ENCODE measurements at regions not wholly inside any gene's neighbourhood (a gene's known extent, or its start where the extent isn't known, plus 50 kb on each side); places are given as distances from the start of the nearest gene placed in this dataset.

DNA sequence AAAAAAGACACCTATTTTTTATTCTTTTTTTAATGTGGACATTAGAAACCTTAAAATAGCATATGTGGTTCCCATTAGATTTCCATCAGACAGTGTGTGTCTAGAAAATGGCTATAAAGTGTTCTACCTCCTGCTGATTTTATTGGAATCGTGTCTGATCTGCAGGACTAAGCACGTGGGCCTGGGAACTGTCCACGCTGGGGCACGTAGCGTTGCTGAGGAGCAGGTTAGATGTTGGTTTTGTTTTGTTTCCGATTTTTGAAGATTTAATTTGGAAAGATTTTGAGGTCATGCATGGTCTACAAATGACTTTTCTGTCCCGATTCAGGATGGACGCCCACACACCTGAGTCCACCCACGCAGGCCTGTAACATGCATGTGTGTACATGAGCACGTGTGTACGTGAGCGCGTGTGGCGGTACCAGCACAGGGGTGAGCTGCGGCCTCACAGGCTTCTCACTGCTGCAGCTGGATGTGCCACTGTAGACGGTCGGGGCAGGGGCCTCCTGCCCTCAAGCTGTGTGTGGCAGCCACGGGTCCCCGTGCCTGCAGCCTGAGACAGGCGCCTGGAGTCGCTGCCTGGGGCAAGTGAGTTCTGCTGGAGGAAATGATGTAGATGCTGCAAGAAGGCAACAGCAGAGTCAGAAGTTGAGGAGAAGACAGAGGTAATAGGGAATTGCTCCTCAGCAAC lies 99.7 kb upstream of the CTDP1 start:
- no peaks in the 10 kb centered on the region for H3K27me3 Mint-ChIP-seq
- H3K27ac Mint-ChIP-seq = no peak overlapping the region
- no peak for DNase-seq
- H3K4me3 Mint-ChIP-seq = no peak overlapping the region
- H3K36me3 Mint-ChIP-seq (ENCODE audit: low read depth) = no peaks in the 10 kb centered on the region
- H3K4me1 Mint-ChIP-seq (ENCODE audit: low read depth) = peaks cover 10% of the 10 kb centered on the region
- H3K9me3 Mint-ChIP-seq = no peaks in the 10 kb centered on the region

DNA sequence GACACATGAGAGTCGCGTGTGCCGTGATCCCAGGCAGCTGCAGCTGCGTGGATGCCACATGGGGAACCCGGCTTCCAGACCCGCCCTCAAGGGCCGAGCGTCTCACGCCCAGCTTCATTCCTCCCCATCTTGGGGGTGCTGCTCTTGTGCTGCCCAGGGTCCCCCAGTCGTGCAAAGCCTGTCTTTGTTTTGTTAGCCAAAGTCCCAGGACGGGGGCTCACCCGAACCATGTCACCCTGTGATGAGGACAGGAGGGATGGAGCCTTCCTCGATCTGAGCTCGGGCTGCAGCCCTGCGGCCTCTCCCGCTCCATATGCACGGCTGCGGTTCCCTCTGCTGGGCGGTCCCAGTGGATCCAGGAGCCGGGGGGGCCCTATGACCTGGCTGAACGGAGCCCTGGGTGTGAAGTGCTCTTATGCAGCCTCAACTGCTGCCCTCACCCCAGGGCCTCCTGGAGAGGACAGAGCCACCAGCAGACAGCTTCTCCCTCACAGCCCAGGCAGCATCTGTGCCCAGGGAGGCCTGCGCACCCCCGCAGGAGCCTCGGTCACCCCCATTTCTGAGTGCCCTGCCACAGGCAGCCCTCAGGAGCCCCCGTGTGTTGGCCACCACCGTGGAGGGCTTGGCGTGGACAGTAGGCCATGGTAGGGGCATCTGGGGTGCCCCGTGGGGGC lies 99.0 kb upstream of the CTDP1 start:
- no peaks in the 10 kb centered on the region for H3K27me3 Mint-ChIP-seq
- peaks cover 3% of the 10 kb centered on the region for H3K4me1 Mint-ChIP-seq (ENCODE audit: low read depth)
- H3K9me3 Mint-ChIP-seq = no peaks in the 10 kb centered on the region
- H3K36me3 Mint-ChIP-seq (ENCODE audit: low read depth) = no peaks in the 10 kb centered on the region
- H3K4me3 Mint-ChIP-seq = no peak overlapping the region
- no peak for DNase-seq
- no peak overlapping the region for H3K27ac Mint-ChIP-seq

DNA sequence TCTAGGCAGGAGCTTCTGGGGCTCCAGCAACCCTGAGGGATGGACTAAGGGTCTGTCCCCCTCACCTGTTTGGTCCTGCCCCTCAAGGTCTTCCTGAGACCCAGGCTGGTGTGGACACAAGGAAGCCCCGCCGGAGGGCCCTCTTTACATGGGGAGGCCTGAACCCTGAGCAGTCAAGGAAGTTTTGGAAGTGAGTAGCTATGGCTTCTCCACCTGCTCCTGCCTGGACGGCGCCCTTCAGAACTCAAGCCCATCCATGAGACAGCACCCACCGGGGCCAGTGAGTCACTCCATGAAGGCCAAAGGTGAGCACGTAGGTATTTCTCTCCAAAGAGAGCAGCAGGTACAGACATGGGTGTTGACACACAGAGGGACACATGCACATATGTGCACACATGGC lies 98.2 kb upstream of the CTDP1 start:
- Mint-ChIP-seq H3K4me1 (ENCODE audit: low read depth) (peaks cover 1% of the 10 kb centered on the region), H3K27ac (no peak overlapping the region), H3K36me3 (ENCODE audit: low read depth) (no peaks in the 10 kb centered on the region), H3K9me3 (no peaks in the 10 kb centered on the region), H3K27me3 (no peaks in the 10 kb centered on the region), H3K4me3 (no peak overlapping the region)
- no peak for DNase-seq

DNA sequence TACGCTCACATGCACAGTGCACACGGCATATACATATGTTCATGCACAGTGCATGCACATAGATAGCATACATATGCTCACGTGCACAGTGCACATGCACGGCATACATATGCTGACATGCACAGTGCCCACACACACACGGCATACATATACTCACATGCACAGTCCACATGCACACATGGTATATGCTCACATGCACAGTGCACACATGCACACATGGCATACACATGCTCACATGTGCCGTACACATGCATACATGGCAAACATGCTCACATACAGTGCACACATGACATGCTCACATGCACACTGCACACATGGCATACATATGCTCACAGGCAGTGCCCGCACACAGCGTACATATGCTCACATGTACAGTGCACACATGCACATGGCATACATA lies 97.7 kb upstream of the CTDP1 start:
- Mint-ChIP-seq H3K4me1 (ENCODE audit: low read depth) (peaks cover 1% of the 10 kb centered on the region), H3K27ac (no peak overlapping the region), H3K9me3 (no peaks in the 10 kb centered on the region), H3K36me3 (ENCODE audit: low read depth) (no peaks in the 10 kb centered on the region), H3K27me3 (no peaks in the 10 kb centered on the region), H3K4me3 (no peak overlapping the region)
- no peak for DNase-seq

DNA sequence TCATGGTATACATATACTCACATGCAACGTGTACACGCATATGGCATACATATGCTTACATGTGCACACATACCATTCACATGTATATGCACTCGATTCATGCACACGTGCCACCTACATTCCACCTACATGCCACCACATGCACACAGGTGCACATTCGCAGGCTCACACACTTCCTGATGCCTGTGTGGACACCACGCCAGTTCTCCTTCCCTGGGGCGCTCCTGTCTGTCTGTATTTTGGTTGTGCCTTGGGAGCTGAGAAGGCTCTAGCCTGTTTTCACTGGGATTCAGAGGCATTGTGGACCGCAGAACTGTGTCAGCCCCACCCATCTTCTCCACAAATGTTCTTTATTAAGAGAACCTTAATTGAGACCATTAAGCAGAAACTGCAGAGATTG lies 96.6 kb upstream of the CTDP1 start:
- Mint-ChIP-seq H3K27me3 (no peaks in the 10 kb centered on the region), H3K4me3 (no peak overlapping the region), H3K4me1 (ENCODE audit: low read depth) (no peaks in the 10 kb centered on the region), H3K27ac (no peak overlapping the region), H3K9me3 (no peaks in the 10 kb centered on the region), H3K36me3 (ENCODE audit: low read depth) (no peaks in the 10 kb centered on the region)
- DNase-seq = no peak

DNA sequence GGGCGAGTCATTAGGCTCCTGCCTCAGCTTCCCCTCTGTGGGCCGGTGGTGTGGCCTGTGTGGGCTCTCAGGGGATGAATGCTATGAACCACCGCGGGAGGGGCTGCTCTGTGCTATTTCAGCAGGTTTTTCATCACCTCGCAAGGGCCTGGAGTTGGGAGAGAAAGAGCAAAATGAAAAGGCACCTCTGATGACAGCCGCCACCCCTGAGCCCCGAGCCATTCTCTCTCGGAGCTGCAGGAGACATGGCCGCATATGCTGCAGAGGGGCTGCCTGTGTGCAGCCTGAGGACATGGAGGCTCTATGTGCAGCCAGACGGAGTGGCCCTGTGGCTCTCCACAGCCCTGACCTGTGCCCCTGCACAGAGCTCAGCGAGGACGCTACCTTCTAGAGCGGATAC lies 96.2 kb upstream of the CTDP1 start:
- H3K36me3 Mint-ChIP-seq (ENCODE audit: low read depth) = no peaks in the 10 kb centered on the region
- H3K27me3 Mint-ChIP-seq = no peaks in the 10 kb centered on the region
- H3K9me3 Mint-ChIP-seq = no peaks in the 10 kb centered on the region
- DNase-seq = no peak
- H3K27ac Mint-ChIP-seq = no peak overlapping the region
- H3K4me3 Mint-ChIP-seq = no peak overlapping the region
- H3K4me1 Mint-ChIP-seq (ENCODE audit: low read depth) = no peaks in the 10 kb centered on the region

DNA sequence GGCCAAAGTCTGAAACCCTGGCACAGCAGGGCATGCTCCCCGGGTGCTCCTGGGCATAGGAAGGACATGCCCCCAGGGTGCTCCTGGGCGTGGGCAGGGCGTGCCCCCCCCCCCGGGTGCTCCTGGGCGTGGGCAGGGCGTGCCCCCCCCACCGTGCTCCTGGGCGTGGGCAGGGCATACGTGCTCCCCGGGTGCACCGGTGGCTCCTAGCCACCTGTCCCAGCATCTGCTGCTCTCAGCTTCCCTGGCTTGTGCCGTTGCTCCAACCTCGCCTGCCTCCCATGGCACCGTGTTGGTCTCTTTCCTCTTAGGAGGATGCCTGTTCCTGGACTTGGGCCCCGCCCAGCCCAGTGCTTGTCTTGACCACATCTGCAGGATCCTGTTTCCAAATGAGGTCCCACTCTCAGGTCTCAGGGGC lies 95.6 kb upstream of the CTDP1 start:
- H3K36me3 Mint-ChIP-seq (ENCODE audit: low read depth) = no peaks in the 10 kb centered on the region
- DNase-seq = no peak
- no peaks in the 10 kb centered on the region for H3K9me3 Mint-ChIP-seq
- no peaks in the 10 kb centered on the region for H3K4me1 Mint-ChIP-seq (ENCODE audit: low read depth)
- no peaks in the 10 kb centered on the region for H3K27me3 Mint-ChIP-seq
- H3K27ac Mint-ChIP-seq = no peak overlapping the region
- H3K4me3 Mint-ChIP-seq = no peak overlapping the region

DNA sequence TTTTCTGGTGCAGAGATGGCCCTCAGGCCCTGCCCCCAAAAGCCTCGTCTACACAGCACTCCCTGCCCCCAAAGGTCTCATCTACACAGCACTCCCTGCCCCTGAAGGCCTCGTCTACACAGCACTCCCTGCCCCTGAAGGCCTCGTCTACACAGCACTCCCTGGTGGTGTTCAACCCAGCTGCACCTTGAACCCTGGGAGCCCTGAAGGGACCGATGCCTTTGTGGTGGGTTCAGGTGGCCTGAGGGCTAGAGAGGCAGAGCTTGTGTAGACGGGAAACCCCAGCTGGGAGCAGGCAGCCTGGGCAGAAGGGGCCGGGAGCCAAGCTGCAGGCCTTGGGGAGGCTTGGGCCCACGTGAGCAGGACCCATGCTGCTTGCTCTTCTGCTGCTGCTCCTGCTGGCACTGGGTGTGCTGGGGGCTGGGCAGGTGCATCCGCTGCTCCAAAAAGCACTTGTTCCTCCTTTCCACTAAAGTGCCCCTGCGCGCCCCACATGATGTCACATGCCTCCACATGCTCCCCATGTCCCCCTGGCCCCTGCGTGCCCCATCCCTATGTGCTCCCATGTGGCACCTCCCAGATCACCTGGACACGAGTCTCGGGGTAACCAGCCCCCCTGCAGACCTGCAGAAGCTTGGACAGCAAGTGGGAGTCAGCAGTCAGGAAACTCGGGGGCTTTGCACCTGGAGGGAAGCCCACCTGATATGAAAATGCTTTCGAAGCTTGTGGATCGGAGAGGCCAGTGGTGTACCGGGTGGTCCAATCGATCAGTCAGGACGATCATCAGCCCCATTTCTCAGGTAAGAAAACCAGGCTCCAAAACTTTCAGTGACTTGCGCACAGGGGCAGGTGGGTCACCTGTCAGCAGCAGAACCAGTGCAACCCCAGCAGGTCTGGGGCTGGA lies 94.9 kb upstream of the CTDP1 start:
- no peaks in the 10 kb centered on the region for H3K4me1 Mint-ChIP-seq (ENCODE audit: low read depth)
- H3K27me3 Mint-ChIP-seq = no peaks in the 10 kb centered on the region
- DNase-seq = no peak
- no peaks in the 10 kb centered on the region for H3K9me3 Mint-ChIP-seq
- H3K36me3 Mint-ChIP-seq (ENCODE audit: low read depth) = no peaks in the 10 kb centered on the region
- no peak overlapping the region for H3K27ac Mint-ChIP-seq
- H3K4me3 Mint-ChIP-seq = no peak overlapping the region

- H3K4me1 Mint-ChIP-seq (ENCODE audit: low read depth) = no peaks in the 10 kb centered on the region
- H3K36me3 Mint-ChIP-seq (ENCODE audit: low read depth) = no peaks in the 10 kb centered on the region
- H3K9me3 Mint-ChIP-seq = no peaks in the 10 kb centered on the region
- no peak for DNase-seq
- H3K27me3 Mint-ChIP-seq = no peaks in the 10 kb centered on the region
- no peak overlapping the region for H3K27ac Mint-ChIP-seq
- H3K4me3 Mint-ChIP-seq = no peak overlapping the region
Observed at GRCh38 chr18:79585395-79586370, 93.9 kb upstream of the CTDP1 start.

GRCh38 chr18:79586436-79587225 lies 93.0 kb upstream of the CTDP1 start:
- no peak overlapping the region for H3K4me3 Mint-ChIP-seq
- H3K36me3 Mint-ChIP-seq (ENCODE audit: low read depth) = no peaks in the 10 kb centered on the region
- no peaks in the 10 kb centered on the region for H3K27me3 Mint-ChIP-seq
- no peaks in the 10 kb centered on the region for H3K9me3 Mint-ChIP-seq
- no peak for DNase-seq
- H3K4me1 Mint-ChIP-seq (ENCODE audit: low read depth) = no peaks in the 10 kb centered on the region
- no peak overlapping the region for H3K27ac Mint-ChIP-seq

- DNase-seq = no peak
- Mint-ChIP-seq H3K9me3 (no peaks in the 10 kb centered on the region), H3K27me3 (no peaks in the 10 kb centered on the region), H3K4me3 (no peak overlapping the region), H3K4me1 (ENCODE audit: low read depth) (no peaks in the 10 kb centered on the region), H3K36me3 (ENCODE audit: low read depth) (no peaks in the 10 kb centered on the region), H3K27ac (no peak overlapping the region)
Observed at GRCh38 chr18:79587226-79587741, 92.3 kb upstream of the CTDP1 start.

DNA sequence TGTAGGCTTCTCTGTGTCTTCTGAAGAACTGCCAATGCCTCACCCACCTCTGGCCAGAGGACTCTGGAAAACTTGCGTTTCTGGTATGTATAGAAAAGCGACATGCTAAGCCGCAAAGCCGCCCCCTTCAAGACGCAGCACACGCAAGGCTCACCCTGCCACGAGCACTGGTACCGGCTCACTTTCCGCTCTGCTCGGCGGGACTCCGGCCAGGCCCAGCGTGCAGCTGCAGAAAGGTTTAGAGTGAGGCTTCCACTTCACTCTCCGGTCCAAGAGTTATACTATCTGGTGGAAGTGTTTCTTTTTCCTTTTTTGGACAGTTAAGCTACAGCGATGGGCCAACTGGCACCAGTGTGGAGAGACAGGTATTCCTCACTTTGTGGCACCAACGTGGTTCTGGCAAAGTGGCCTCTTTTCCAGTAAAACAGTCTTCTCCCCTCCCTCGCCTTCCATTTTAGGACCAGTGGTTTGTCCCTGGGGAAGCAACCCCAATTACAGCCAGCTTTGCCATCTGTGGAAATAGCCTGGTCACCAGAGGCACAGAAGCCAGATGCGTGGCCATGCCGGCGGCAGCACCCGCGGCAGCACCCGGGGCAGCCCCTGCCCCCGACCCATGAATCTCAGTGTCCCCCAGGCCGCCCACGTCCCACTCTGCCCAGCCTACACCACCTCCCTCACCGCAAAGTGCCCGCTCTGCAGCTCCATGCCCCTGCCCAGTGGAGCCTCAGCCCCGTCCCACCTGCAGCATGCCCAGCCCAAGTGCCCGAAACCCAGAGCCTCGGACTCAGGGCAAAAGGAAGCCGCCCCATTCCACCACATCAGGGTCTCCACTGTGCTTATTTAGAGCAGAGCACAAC lies 91.6 kb upstream of the CTDP1 start:
- Mint-ChIP-seq H3K27ac (no peak overlapping the region), H3K4me1 (ENCODE audit: low read depth) (no peaks in the 10 kb centered on the region), H3K9me3 (no peaks in the 10 kb centered on the region), H3K27me3 (no peaks in the 10 kb centered on the region), H3K4me3 (no peak overlapping the region), H3K36me3 (ENCODE audit: low read depth) (no peaks in the 10 kb centered on the region)
- no peak for DNase-seq
